ENCODE measurements at regions not wholly inside any gene's neighbourhood (a gene's known extent, or its start where the extent isn't known, plus 50 kb on each side); places are given as distances from the start of the nearest gene placed in this dataset.
A peak's percentile ranks its signal among the peaks of the same experiment; 100 is the strongest.

DNA sequence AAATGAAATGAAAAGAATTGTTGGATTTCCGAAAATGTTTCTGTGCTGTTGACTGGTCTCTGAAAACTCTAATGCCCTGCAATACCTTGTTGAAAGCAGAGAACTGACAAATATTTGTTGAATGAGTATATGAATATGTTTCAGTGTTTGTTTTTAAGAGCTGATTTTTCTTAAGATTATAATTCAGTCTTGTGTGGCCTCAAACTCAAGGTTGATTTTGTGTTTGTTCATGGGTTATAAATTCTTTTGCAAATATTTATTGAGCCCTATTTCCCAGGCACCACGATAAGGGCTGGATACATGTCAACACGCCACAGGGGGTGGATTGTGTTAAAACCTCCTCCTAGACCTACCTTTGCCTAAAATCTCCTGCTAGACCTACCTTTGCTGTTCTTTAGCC lies 203.9 kb upstream of the PLPP4 start:
- TF ChIP-seq SPI1 (IDR thresholded peaks at IDR 0.05; ENCODE audit: low read depth, low read length): no peak
- TF ChIP-seq POLR2AphosphoS5 (IDR thresholded peaks at IDR 0.05; ENCODE audit: low read depth, low read length): no peak
- no peak for TF ChIP-seq TAF1 (IDR thresholded peaks at IDR 0.05; ENCODE audit: low read depth, low read length)
- no peak for TF ChIP-seq POLR2A (IDR thresholded peaks at IDR 0.05; ENCODE audit: low read depth, low read length)
- TF ChIP-seq PAX5 (IDR thresholded peaks at IDR 0.05; ENCODE audit: insufficient read depth, low read length, severe bottlenecking): no peak
- FAIRE-seq (no peak), DNase-seq (ENCODE audit: insufficient read length, low spot score) (no peak)

DNA sequence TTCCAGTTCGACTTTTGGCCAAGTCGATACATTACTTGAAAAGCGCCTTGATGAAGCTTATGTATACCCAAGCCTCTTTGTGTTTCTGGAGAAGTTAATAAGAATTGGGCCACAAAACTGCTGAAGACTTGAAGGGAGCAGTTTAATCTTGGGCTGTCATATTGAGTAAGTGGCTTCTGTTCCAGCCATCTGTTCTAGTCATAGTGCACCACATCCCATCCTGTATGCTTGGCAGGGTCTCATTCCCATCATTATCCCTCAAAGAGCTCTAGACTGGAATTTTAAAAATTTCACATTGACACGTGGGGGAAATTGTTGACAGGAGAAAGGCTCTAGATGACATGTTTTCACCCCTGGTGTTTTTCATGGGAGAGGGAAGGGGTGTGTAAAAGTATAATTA lies 196.6 kb upstream of the PLPP4 start:
- no peak for FAIRE-seq
- no peak for DNase-seq (ENCODE audit: insufficient read length, low spot score)
- TF ChIP-seq PAX5 (IDR thresholded peaks at IDR 0.05; ENCODE audit: insufficient read depth, low read length, severe bottlenecking): no peak
- TF ChIP-seq SPI1 (IDR thresholded peaks at IDR 0.05; ENCODE audit: low read depth, low read length): no peak
- TF ChIP-seq POU2F2 (IDR thresholded peaks at IDR 0.05; ENCODE audit: low read depth, low read length): no peak
- no peak for TF ChIP-seq POLR2AphosphoS5 (IDR thresholded peaks at IDR 0.05; ENCODE audit: low read depth, low read length)
- TF ChIP-seq TAF1 (IDR thresholded peaks at IDR 0.05; ENCODE audit: low read depth, low read length): no peak
- no peak for TF ChIP-seq POLR2A (IDR thresholded peaks at IDR 0.05; ENCODE audit: low read depth, low read length)

DNA sequence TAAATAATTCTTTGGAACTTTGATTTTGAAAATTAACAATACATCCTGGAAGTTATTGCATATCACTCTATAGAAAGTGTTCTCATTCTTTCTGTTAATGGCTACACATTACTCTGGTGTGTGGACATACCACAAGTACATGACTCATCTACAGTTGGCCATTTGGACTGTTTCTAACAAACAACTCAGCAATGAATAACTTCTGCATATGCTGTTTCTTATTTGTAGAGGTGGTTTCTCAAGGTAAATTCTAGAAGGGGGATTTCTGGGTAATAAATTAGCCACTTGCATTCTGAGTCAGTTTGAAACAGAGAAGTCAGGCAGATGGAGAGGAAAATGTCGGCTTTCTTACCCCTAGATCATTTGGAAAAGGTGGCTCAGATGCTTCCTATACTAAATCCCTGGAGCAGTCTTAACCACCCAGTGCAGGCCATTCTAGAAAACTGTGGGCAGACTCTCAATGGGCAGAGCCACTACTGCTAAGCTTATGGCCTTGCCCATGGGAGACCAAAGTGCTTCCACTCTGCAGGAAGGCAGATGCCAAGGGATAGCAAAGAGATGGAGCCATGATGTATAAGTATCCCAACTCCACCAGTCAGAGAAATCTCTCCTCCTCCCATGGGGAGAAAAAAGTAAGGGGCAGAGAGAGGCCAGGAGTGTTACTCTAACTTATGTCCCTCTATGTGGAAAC lies 194.0 kb upstream of the PLPP4 start:
- TF ChIP-seq PAX5 (IDR thresholded peaks at IDR 0.05; ENCODE audit: insufficient read depth, low read length, severe bottlenecking) (no peak), POLR2AphosphoS5 (IDR thresholded peaks at IDR 0.05; ENCODE audit: low read depth, low read length) (no peak), SPI1 (IDR thresholded peaks at IDR 0.05; ENCODE audit: low read depth, low read length) (no peak), TAF1 (IDR thresholded peaks at IDR 0.05; ENCODE audit: low read depth, low read length) (no peak), POU2F2 (IDR thresholded peaks at IDR 0.05; ENCODE audit: low read depth, low read length) (no peak), POLR2A (IDR thresholded peaks at IDR 0.05; ENCODE audit: low read depth, low read length) (no peak)
- FAIRE-seq (no peak), DNase-seq (ENCODE audit: insufficient read length, low spot score) (no peak)

DNA sequence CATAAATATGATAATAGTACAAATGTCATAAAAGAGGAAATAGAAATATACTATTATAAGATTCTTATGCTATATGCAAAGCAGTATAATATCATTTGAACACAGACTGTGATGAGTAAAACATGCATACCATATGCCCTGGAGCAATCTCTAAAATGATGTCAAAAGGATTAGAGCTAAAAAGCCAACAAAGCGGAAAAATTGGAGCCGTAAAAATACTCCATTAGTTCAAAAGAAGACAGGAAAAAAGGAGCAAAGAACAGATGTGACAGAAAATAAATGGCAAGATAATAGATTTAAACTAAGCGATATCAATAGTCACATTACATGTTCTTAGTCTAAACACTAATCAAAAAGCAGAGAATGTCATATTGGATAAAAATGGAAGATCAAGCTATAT lies 191.0 kb upstream of the PLPP4 start:
- TF ChIP-seq PAX5 (IDR thresholded peaks at IDR 0.05; ENCODE audit: insufficient read depth, low read length, severe bottlenecking) (no peak), SPI1 (IDR thresholded peaks at IDR 0.05; ENCODE audit: low read depth, low read length) (no peak)

GRCh38 chr10:120270906-120271305 lies 186.1 kb upstream of the PLPP4 start:
- no peak for TF ChIP-seq POU2F2 (IDR thresholded peaks at IDR 0.05; ENCODE audit: low read depth, low read length)
- no peak for TF ChIP-seq POLR2A (IDR thresholded peaks at IDR 0.05; ENCODE audit: low read depth, low read length)
- no peak for TF ChIP-seq TAF1 (IDR thresholded peaks at IDR 0.05; ENCODE audit: low read depth, low read length)
- TF ChIP-seq POLR2AphosphoS5 (IDR thresholded peaks at IDR 0.05; ENCODE audit: low read depth, low read length): no peak
- no peak for TF ChIP-seq PAX5 (IDR thresholded peaks at IDR 0.05; ENCODE audit: insufficient read depth, low read length, severe bottlenecking)
- no peak for TF ChIP-seq SPI1 (IDR thresholded peaks at IDR 0.05; ENCODE audit: low read depth, low read length)
- no peak for FAIRE-seq
- no peak for DNase-seq (ENCODE audit: insufficient read length, low spot score)

More for the DNA sequence above, 191.0 kb upstream of the PLPP4 start:
- DNase-seq (ENCODE audit: insufficient read length, low spot score) (no peak), FAIRE-seq (no peak)

GRCh38 chr10:120271696-120272095 lies 185.3 kb upstream of the PLPP4 start:
- FAIRE-seq (no peak), DNase-seq (ENCODE audit: insufficient read length, low spot score) (no peak)
- no peak for TF ChIP-seq SPI1 (IDR thresholded peaks at IDR 0.05; ENCODE audit: low read depth, low read length)
- no peak for TF ChIP-seq PAX5 (IDR thresholded peaks at IDR 0.05; ENCODE audit: insufficient read depth, low read length, severe bottlenecking)
- no peak for TF ChIP-seq TAF1 (IDR thresholded peaks at IDR 0.05; ENCODE audit: low read depth, low read length)
- TF ChIP-seq POU2F2 (IDR thresholded peaks at IDR 0.05; ENCODE audit: low read depth, low read length): no peak

- DNase-seq (ENCODE audit: insufficient read length, low spot score) (no peak), FAIRE-seq (peak; percentile 58)
- TF ChIP-seq PAX5 (IDR thresholded peaks at IDR 0.05; ENCODE audit: insufficient read depth, low read length, severe bottlenecking) (no peak), POU2F2 (IDR thresholded peaks at IDR 0.05; ENCODE audit: low read depth, low read length) (no peak), POLR2A (IDR thresholded peaks at IDR 0.05; ENCODE audit: low read depth, low read length) (no peak), SPI1 (IDR thresholded peaks at IDR 0.05; ENCODE audit: low read depth, low read length) (no peak), POLR2AphosphoS5 (IDR thresholded peaks at IDR 0.05; ENCODE audit: low read depth, low read length) (no peak), TAF1 (IDR thresholded peaks at IDR 0.05; ENCODE audit: low read depth, low read length) (no peak)
Observed at GRCh38 chr10:120272350-120272749, 184.7 kb upstream of the PLPP4 start.

DNA sequence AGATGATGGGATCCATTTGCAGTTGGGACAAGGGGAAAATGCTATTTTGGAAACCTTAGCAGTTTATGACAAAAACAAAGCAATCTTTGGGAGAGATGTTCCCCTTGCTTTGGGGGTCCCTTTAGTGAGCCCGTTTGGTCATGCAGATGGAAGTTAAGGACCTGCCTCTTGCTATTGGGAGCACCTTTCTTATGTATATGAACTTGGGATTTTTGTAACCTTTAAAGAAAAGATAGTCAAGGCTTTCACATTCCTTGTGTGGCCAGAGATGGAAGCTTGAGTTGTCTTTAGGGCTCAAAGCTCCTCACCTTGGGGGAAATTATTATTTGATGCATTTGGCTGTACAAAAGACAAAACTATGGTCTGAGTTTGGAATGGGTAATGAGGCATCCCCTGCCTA lies 179.0 kb upstream of the PLPP4 start:
- DNase-seq (ENCODE audit: insufficient read length, low spot score) (no peak), FAIRE-seq (no peak)
- no peak for TF ChIP-seq POLR2AphosphoS5 (IDR thresholded peaks at IDR 0.05; ENCODE audit: low read depth, low read length)
- TF ChIP-seq PAX5 (IDR thresholded peaks at IDR 0.05; ENCODE audit: insufficient read depth, low read length, severe bottlenecking): no peak
- TF ChIP-seq POU2F2 (IDR thresholded peaks at IDR 0.05; ENCODE audit: low read depth, low read length): no peak
- TF ChIP-seq SPI1 (IDR thresholded peaks at IDR 0.05; ENCODE audit: low read depth, low read length): no peak
- TF ChIP-seq TAF1 (IDR thresholded peaks at IDR 0.05; ENCODE audit: low read depth, low read length): no peak

DNA sequence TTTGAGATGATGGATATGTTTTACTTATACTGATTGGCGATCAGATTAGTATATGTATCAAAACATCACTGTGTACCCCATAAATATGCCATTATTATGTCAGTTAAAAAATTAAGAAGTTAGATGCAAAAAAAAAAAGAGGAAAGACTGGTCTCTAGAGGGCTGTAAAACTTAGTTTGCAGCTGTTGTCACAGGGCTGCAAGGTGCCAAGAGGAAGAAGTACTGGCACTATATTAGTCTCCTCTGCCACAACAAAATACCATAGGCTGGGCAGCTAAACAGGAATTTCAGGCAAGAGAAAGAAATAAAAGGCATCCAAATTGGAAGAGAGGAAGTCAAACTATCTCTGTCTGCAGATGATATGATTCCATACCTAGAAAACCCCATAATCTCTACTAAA lies 177.8 kb upstream of the PLPP4 start:
- FAIRE-seq (no peak), DNase-seq (ENCODE audit: insufficient read length, low spot score) (no peak)
- TF ChIP-seq PAX5 (IDR thresholded peaks at IDR 0.05; ENCODE audit: insufficient read depth, low read length, severe bottlenecking) (no peak), TAF1 (IDR thresholded peaks at IDR 0.05; ENCODE audit: low read depth, low read length) (no peak), SPI1 (IDR thresholded peaks at IDR 0.05; ENCODE audit: low read depth, low read length) (no peak), POU2F2 (IDR thresholded peaks at IDR 0.05; ENCODE audit: low read depth, low read length) (no peak), POLR2A (IDR thresholded peaks at IDR 0.05; ENCODE audit: low read depth, low read length) (no peak), POLR2AphosphoS5 (IDR thresholded peaks at IDR 0.05; ENCODE audit: low read depth, low read length) (no peak)

DNA sequence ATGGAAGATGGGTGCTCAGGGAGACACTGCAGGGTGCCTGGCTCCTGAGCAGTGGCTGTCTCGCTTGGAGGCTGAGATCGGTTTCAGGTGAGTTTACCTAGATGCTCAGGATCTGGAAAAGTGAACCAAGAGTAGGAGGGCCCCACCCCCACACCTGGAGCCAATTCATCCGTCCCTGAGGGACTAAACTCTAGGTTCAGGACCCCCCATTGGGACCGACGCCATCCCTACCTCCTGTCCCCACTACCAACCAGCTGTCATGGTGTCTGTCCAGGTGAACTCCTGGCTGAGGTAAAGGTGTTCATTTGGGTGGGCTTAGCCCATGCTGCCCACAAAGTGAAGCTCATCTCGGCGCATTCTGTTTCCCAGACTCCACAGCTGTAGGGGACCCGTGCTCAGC lies 174.6 kb upstream of the PLPP4 start:
- DNase-seq (ENCODE audit: insufficient read length, low spot score): no peak
- TF ChIP-seq SPI1 (IDR thresholded peaks at IDR 0.05; ENCODE audit: low read depth, low read length) (no peak), PAX5 (IDR thresholded peaks at IDR 0.05; ENCODE audit: insufficient read depth, low read length, severe bottlenecking) (no peak), POLR2AphosphoS5 (IDR thresholded peaks at IDR 0.05; ENCODE audit: low read depth, low read length) (no peak), POU2F2 (IDR thresholded peaks at IDR 0.05; ENCODE audit: low read depth, low read length) (no peak), POLR2A (IDR thresholded peaks at IDR 0.05; ENCODE audit: low read depth, low read length) (no peak), TAF1 (IDR thresholded peaks at IDR 0.05; ENCODE audit: low read depth, low read length) (no peak)
- FAIRE-seq: no peak
